ENCODE measurements at regions not wholly inside any gene's neighbourhood (a gene's known extent, or its start where the extent isn't known, plus 50 kb on each side); places are given as distances from the start of the nearest gene placed in this dataset.
A peak's percentile ranks its signal among the peaks of the same experiment; 100 is the strongest.

- H3K27ac ChIP-seq: no peak overlapping the region
- TF ChIP-seq ZFX (IDR thresholded peaks at IDR 0.05) (no peak), CTCF (conservative IDR thresholded peaks at IDR 0.05) (no peak)
Observed at GRCh38 chr18:24923138-24923537, 428.8 kb downstream of the ZNF521 start.

- H3K27ac ChIP-seq: no peak overlapping the region
- no peak for TF ChIP-seq CTCF (conservative IDR thresholded peaks at IDR 0.05)
- no peak for TF ChIP-seq ZFX (IDR thresholded peaks at IDR 0.05)
Observed at GRCh38 chr18:24924066-24924716, 427.8 kb downstream of the ZNF521 start.

GRCh38 chr18:24926649-24927048 is 425.3 kb downstream of the ZNF521 start:
- no peak overlapping the region for H3K27ac ChIP-seq
- TF ChIP-seq ZFX (IDR thresholded peaks at IDR 0.05): no peak
- TF ChIP-seq CTCF (conservative IDR thresholded peaks at IDR 0.05): no peak

- no peak overlapping the region for H3K27ac ChIP-seq
- TF ChIP-seq CTCF (conservative IDR thresholded peaks at IDR 0.05) (no peak), ZFX (IDR thresholded peaks at IDR 0.05) (no peak)
Observed at GRCh38 chr18:24928301-24928878, 423.6 kb downstream of the ZNF521 start.

GRCh38 chr18:24930478-24930877 is 421.5 kb downstream of the ZNF521 start:
- TF ChIP-seq CTCF (conservative IDR thresholded peaks at IDR 0.05) (no peak), ZFX (IDR thresholded peaks at IDR 0.05) (no peak)
- peak overlapping the region; percentile 8; the same call in 1 of the 2 replicates for H3K27ac ChIP-seq

- TF ChIP-seq CTCF (conservative IDR thresholded peaks at IDR 0.05) (no peak), ZFX (IDR thresholded peaks at IDR 0.05) (no peak)
- no peak overlapping the region; the same call in 1 of the 2 replicates for H3K27ac ChIP-seq
Observed at GRCh38 chr18:24930971-24931370, 421.0 kb downstream of the ZNF521 start.

- TF ChIP-seq CTCF (conservative IDR thresholded peaks at IDR 0.05): no peak
- TF ChIP-seq ZFX (IDR thresholded peaks at IDR 0.05): no peak
- H3K27ac ChIP-seq: no peak overlapping the region
Observed at GRCh38 chr18:24933345-24933744, 418.6 kb downstream of the ZNF521 start.
